Endothelial cell of umbilical vein (primary cell): ENCODE measurements at regions not wholly inside any gene's neighbourhood (a gene's known extent, or its start where the extent isn't known, plus 50 kb on each side); places are given as distances from the start of the nearest gene placed in this dataset.

Experiments used
- BruUV-seq: library from RNA; stranded (reverse); fragments of 400-500 nt; replicated peaks from 2 replicates; lab custom pipeline; 2021; lab: Mats Ljungman, UMichigan
- CTCF ChIA-PET: fragments of 300-600, 350-600 bp; sonication (Branson Sonifier 250); formaldehyde crosslinking; loops from one replicate; lab custom pipeline; 2021; ENCODE audit warnings: antibody characterized with exemption, inconsistent platforms; lab: Charles Lee
- POLR2A ChIA-PET: fragments of 300-600, 350-600 bp; sonication (Branson Sonifier 250); formaldehyde crosslinking; loops from one replicate; lab custom pipeline; 2021; ENCODE audit warnings: antibody characterized with exemption, inconsistent platforms; lab: Charles Lee
- DNase-seq: peaks from one replicate; pipeline ENCODE4 v3.0.0-alpha.2; 2011; ENCODE audit warnings: low read depth, low spot score
- FAIRE-seq: peaks from 2 replicates; lab custom pipeline; 2011; peaks lifted over from hg19 to GRCh38; lab: Jason Lieb, UNC
- H2AFZ ChIP-seq: 2 replicates; pipeline ENCODE4 v1.6.0; 2012; ENCODE audit warnings: low read depth, low read length, control low read depth, inconsistent platforms
- H3K27ac ChIP-seq: 2 replicates; pipeline ENCODE4 v1.5.1; 2011; ENCODE audit warnings: low read depth, mild to moderate bottlenecking, control low read depth, low read length, moderate library complexity; ENCODE audit not compliant: insufficient read depth
- H3K27me3 ChIP-seq, 2 experiments: 2 replicates each; pipeline versions ENCODE4 v1.6.0 to v1.6.1; 2011; ENCODE audit warnings: low read length in 2 of 2, mixed read lengths in 1 of 2; ENCODE audit not compliant: control insufficient read depth in 2 of 2, insufficient read depth in 2 of 2
- H3K36me3 ChIP-seq, 2 experiments: 2 replicates in 1 of 2; 3 replicates in 1 of 2; pipeline ENCODE4 v1.5.1; 2011; ENCODE audit warnings: low read length in 2 of 2, mild to moderate bottlenecking in 1 of 2, moderate library complexity in 1 of 2; ENCODE audit not compliant: control insufficient read depth in 2 of 2, insufficient read depth in 2 of 2; ENCODE audit errors: extremely low read depth in 1 of 2
- H3K4me1 ChIP-seq: 3 replicates; pipeline ENCODE4 v1.5.1; 2011; ENCODE audit warnings: mild to moderate bottlenecking, low read length; ENCODE audit not compliant: control insufficient read depth, insufficient read depth; ENCODE audit errors: extremely low read depth
- H3K4me2 ChIP-seq: 2 replicates; pipeline ENCODE4 v1.6.1; 2011; ENCODE audit warnings: low read length, control low read depth, mixed read lengths; ENCODE audit not compliant: insufficient read depth
- H3K4me3 ChIP-seq, 3 experiments: fragments of 200-600 bp in 1 of 3; sonication (generic), shearing (Covaris generic) in 1 of 3; replicated peaks in 1 of 3; 2 replicates each; pipeline ENCODE4 v1.5.1; 2011 to 2016; ENCODE audit warnings: control low read depth in 3 of 3, low read length in 3 of 3, mild to moderate bottlenecking in 2 of 3, inconsistent platforms in 1 of 3, low read depth in 1 of 3, moderate library complexity in 1 of 3; ENCODE audit not compliant: insufficient read depth in 1 of 3
- H3K79me2 ChIP-seq: 2 replicates; pipeline ENCODE4 v1.6.0; 2012; ENCODE audit warnings: low read length, inconsistent platforms; ENCODE audit not compliant: control insufficient read depth, insufficient read depth
- H3K9ac ChIP-seq: replicated peaks from 2 replicates; pipeline ENCODE3; 2011; ENCODE audit warnings: low read length, control low read depth; ENCODE audit not compliant: insufficient read depth; ENCODE audit errors: extremely low read depth
- H3K9me1 ChIP-seq: replicated peaks from 3 replicates; pipeline ENCODE4 v1.6.0; 2011; ENCODE audit warnings: mild to moderate bottlenecking, low read length; ENCODE audit not compliant: control insufficient read depth, insufficient read depth; ENCODE audit errors: extremely low read depth
- H3K9me3 ChIP-seq: replicated peaks from 2 replicates; pipeline ENCODE4 v1.5.1; 2012; ENCODE audit warnings: low read length, inconsistent platforms; ENCODE audit not compliant: control insufficient read depth, insufficient read depth
- H4K20me1 ChIP-seq: replicated peaks from 2 replicates; pipeline ENCODE3; 2011; ENCODE audit warnings: mild to moderate bottlenecking, low read length; ENCODE audit not compliant: control insufficient read depth, insufficient read depth; ENCODE audit errors: extremely low read depth
- EZH2 ChIP-seq: IDR thresholded peaks from 2 replicates; pipeline ENCODE4 v1.6.1; 2012; ENCODE audit warnings: borderline replicate concordance, low read depth, mild to moderate bottlenecking, moderate library complexity, low read length, inconsistent platforms; ENCODE audit not compliant: severe bottlenecking
- JUN ChIP-seq: IDR thresholded peaks from 2 replicates; pipeline ENCODE4 v1.6.1; 2011; ENCODE audit warnings: borderline replicate concordance, low read depth; ENCODE audit not compliant: insufficient read length, insufficient read depth
- dilution Hi-C: fragments of 300-500 bp; cut with MboI; formaldehyde crosslinking; loops from one replicate; pipeline ENCODE4 v1.15.0; 2019; ENCODE audit warnings: low sequenced_read_pairs; ENCODE audit not compliant: extremely low pct_ligation_motif_present
- intact Hi-C: fragments of 100-400 bp; cut with micrococcal nuclease; formaldehyde crosslinking; loops from one replicate; pipeline ENCODE4 v1.10.0; 2022

GRCh38 chr5:93653716-93654115 is 70.7 kb downstream of the NR2F1 start:
- no peaks in the 10 kb centered on the region for H3K79me2 ChIP-seq
- POLR2A ChIA-PET, result no interaction called here
- TF ChIP-seq EZH2, result no peak

GRCh38 chr5:93649234-93649900 is 66.3 kb downstream of the NR2F1 start:
- BruUV-seq, result no TSS peak
- Histone ChIP-seq H3K9ac (no peak overlapping the region), H3K4me1 (no peaks in the 10 kb centered on the region), H3K9me3 (no peaks in the 10 kb centered on the region), H4K20me1 (no peaks in the 10 kb centered on the region), H2AFZ (no peak overlapping the region), H3K4me3 (no peak overlapping the region), H3K79me2 (no peaks in the 10 kb centered on the region), H3K27me3 (no peaks in the 10 kb centered on the region), H3K27ac (no peak overlapping the region), H3K9me1 (no peaks in the 10 kb centered on the region), H3K36me3 (no peaks in the 10 kb centered on the region), H3K4me2 (no peak overlapping the region)
- FAIRE-seq, result no peak
- TF ChIP-seq JUN, result no peak
- dilution Hi-C loops, result no loop called here
- CTCF ChIA-PET, result interaction anchor here (1.7 kb wide), 1 partner anchor 152 kb away, joined by 4 read pairs; no protein-coding TSS in a partner anchor
- no peak for DNase-seq
- POLR2A ChIA-PET, result no interaction called here
- intact Hi-C loops, result no loop called here

More at GRCh38 chr5:93653716-93654115, 70.7 kb downstream of the NR2F1 start:
- Histone ChIP-seq H3K4me1 (no peaks in the 10 kb centered on the region), H3K9me1 (no peaks in the 10 kb centered on the region), H3K4me2 (no peak overlapping the region), H3K27me3 (no peaks in the 10 kb centered on the region), H3K9me3 (no peaks in the 10 kb centered on the region), H3K4me3 (no peak overlapping the region), H3K9ac (no peak overlapping the region), H3K27ac (no peak overlapping the region), H3K36me3 (no peaks in the 10 kb centered on the region), H2AFZ (no peak overlapping the region), H4K20me1 (no peaks in the 10 kb centered on the region)
- CTCF ChIA-PET, result no interaction called here
- FAIRE-seq (no peak), DNase-seq (no peak)
- intact Hi-C loops, result no loop called here
- BruUV-seq, result no TSS peak
- dilution Hi-C loops, result no loop called here
